GM19328 (cell line): ENCODE measurements at regions not wholly inside any gene's neighbourhood (a gene's known extent, or its start where the extent isn't known, plus 50 kb on each side); places are given as distances from the start of the nearest gene placed in this dataset.
"Not testable (repeated sequence)": the region's sequence is repeated elsewhere in the genome, so short reads cannot be mapped to it uniquely, and the experiment has no call there.

Experiments used
- ATAC-seq: cut with Tn5 transposase; IDR thresholded peaks from one replicate; pipeline ENCODE4 v1.9.1; 2021; ENCODE audit warnings: mild to moderate bottlenecking, moderate library complexity; ENCODE audit not compliant: unreplicated experiment

DNA sequence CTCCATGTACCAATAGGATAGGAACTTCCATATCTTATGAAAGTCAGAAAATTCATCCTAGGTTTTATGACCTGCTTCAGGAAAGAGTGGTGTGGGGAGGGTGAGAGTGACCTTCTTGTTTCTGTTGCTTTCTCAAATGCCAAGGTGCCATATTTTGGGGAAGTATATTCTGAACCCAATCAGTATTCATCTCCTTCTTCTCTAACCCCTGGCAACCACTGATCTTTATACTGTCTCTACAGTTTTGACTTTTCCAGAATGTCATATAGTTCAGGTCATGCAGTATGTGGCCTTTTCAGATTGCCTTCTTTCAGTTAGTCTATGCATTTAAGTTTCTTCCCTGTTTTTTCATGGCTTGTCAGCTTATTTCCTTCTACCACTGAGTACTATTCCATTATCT, 321.4 kb upstream of the SEMA6A start:
- ATAC-seq = no peak

DNA sequence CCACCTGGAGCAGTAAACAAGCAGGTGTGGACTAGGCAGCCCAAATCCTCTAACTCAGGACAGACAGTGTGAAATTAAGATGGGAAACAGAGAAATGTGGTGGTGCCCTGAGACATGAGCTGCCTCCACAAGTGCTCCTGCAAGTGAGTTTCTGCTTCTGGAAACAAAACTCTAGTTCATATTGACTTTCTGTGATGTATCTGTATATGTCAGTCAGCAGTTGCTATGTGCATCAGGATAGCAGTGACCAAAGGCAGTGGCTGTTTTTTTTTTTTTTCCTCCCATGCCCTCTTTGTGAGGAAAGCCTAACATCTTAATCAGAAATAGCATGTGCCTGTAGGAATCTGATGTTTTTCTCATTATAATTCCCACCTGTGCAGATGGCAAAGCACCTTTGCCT, 318.4 kb upstream of the SEMA6A start:
- ATAC-seq = no peak

DNA sequence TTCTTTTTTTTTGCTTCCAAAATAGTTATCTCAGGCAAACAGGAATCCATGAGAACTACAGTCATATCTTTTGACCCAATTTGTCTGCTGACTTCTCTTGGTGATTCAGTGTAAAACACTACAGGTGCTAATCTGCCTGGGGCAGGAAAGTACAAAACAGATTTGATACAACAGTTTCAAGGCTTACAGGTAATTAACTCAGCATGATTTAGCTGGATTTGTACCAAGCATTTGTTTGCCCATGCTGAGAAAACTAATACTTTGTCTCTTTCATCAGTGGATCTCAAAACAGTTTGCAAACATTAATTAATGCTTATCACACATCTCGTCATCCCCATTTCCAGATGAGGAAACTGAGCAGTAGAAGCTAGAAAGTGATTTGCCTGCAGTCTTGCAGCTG, 312.5 kb upstream of the SEMA6A start:
- no peak for ATAC-seq

DNA sequence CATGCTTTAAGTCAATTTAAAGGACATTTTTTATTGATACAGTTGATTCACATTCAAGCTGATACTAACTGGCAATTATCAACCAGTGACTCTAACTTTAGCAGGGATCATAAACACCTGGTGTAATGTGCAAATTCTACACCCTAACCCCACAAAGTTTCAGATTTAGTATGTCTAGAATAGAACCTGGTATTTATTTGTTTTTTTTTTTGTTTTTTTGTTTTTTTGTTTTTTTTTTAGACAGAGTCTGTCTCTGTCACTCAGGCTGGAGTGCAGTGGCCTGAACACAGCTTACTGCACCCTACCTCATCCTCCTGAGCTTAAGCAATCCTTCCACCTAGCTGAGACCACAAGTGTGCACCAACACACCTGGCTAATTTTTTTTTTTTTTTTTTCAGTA, 311.2 kb upstream of the SEMA6A start:
- peak; percentile 66 for ATAC-seq

DNA sequence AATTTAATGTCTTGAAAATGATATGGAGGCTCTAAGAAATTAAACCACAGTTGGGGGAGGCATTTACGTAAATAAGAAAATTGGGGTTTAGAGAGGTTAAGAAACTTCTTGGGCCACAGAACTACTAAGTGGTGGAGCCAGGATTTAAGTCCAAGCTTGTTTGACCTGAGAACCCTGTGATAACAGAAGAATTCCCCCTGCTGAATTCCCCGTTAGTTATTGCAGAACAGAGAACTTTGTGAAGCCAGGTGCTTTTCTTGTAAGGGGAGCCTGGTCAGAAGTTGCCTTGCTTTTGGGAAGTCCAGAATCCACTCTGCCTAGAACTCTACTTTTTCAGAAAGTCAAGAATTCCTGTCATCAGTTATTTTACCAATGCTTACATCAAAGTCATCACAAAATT, 309.3 kb upstream of the SEMA6A start:
- ATAC-seq = no peak

DNA sequence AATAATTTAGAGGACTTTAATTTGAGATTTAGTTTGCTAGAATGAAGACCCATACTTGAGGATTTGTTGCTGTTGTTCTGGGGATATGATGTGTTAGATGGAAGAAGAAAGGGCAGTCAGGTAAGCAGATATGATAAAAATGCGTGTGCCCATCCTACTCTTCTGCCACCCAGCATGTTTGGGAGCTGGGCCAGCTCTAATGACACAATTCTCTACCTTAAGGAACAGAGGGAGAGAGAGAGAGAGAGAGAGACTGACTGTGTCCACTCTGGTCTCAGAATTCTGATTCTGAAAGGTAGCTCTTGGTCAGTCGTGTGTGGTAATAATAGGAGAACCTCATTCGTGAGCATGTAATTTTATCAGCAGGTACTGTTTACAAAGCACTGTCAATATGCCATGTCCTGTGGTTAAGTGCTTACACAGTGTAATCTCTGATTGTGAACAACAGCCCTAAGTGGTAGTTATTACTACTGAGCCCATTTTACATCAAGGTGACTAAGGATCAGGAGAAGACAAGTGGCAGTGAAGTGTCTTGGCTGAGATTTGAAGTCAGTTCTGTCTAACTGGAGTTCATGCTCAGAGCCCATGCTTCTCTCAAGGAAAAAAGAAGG, 307.4 kb upstream of the SEMA6A start:
- no peak for ATAC-seq

DNA sequence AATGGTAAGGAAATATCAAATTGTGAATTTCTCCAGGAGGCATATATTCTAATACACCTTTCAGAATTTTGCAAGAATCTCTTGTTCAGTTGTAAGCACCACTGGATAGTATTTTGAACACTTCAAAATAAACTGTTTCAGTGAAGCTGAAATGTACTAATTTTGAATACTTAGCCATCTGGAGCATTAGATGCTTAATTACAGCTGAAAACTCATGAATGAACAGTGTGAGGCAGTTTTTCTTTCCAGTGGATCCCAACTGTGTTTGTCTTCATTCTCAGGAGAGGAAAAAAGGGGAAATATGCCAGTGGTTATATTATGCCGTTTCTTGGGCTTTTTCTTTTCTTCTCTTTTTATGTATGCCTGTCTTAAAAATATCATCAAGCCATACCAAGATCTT, 306.0 kb upstream of the SEMA6A start:
- ATAC-seq = no peak

DNA sequence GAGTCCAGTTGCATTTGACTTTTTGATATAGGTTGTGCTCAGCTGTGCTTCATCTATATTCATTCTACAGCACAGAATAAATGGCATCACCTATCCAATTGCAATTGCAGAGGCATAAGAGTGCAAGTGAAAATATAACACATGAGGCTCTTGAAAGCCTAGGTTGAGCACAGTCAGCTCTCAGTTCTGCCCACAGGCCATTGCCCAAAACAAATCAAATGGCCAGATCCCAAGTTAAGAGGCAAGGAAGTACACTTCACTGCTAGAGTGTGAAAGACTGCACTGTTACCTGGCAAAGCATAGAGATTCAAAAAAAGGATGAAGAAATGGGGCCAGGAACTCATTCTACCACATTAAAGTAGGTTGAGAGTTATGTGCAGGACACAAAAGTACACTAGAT, 305.5 kb upstream of the SEMA6A start:
- ATAC-seq = no peak

DNA sequence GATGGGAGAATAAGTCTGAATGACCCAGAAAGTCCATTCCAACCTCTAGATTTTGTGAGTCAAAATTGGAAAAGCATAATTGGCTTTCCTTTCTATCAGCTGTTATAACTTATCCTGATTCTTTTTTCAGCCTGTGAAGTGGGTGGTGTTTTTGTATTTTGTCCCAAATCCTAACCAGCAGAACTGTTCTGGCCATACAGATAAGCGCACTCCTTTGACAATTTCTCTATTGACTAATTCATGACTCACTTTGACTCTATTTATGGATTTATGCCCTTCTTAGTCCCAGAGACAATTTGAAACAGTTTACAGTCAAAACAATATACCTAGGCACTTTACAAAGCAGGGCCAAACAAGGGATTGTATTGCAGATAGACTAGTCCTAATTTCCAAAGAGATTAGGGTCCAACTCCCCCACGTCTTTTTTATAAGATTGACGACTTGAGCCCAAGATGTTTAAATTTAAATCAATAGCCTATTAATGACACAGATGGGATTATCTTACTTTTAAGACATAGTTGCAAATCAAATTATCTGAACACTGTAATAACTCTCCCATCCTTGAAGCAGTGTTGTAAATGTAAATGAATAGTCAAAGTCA, 301.7 kb upstream of the SEMA6A start:
- no peak for ATAC-seq

DNA sequence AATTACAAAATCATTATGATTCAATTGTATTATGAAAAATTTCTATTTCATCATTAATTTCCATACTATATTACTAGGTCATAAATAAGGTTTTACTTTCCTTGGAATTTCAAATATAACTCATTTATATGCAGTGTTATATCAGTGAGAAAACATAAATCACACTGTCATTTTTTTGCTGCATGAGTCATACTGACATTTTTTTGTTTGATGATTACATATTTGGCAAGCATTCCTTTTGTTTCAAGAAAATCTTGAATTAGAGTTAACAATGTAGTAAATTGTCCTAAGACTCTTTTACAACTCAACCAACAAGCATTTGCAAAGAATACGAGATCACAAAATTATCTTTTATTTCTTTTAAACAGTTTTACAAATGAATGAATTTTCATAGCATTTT, 298.4 kb upstream of the SEMA6A start:
- ATAC-seq = no peak

DNA sequence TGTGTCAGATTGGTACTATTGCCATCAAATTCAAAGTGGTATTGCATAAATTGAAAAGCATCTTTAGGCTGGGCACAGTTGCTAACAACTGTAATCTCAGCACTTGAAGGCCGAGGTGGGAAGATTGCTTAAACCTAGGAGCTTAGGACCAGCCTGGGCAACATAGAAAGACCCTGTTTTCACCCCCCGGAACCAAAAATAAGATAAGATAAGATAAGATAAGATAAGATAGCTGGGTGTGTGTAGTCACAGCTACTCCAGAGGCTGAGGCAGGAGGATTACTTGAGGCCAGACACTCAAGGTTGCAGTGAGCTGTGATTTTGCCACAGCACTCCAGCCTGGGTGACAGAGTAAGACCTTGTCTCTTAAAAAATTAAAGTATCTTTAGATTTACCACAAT, 297.9 kb upstream of the SEMA6A start:
- no peak for ATAC-seq

DNA sequence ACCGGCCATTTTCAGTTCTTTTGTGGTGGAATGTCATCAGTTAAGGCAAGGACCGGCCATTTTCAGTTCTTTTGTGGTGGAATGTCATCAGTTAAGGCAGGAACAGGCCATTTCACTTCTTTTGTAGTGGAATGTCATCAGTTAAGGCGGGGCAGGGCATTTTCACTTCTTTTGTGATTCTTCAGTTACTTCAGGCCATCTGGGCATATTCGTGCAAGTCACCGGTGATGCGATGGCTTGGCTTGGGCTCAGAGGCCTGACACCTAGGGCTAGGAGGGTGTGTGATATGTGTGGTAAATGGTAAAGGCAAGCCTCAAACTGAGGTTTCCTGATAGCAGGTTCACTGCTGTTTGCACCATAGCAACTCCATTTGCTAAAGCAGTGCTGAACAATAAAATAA, 293.2 kb upstream of the SEMA6A start:
- not testable (repeated sequence) for ATAC-seq

DNA sequence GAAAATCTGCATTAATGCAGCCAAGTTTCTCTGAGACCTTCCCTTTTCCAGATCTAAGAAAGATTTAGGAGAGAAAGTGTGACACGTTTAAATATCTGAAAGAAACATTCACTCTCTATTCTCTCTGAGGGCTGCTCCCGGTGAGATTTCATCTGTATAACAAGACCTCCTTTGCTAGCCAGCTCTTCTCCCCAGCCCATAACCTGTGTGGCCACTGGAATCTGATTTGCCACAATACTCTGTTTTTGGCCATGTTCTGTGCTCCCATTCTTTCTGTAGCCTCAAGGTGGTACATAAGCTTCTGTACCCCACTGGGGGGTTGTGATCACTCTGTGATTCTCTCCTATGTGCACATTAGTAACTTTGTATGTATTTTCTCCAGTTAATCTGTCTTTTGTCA, 291.0 kb upstream of the SEMA6A start:
- no peak for ATAC-seq

DNA sequence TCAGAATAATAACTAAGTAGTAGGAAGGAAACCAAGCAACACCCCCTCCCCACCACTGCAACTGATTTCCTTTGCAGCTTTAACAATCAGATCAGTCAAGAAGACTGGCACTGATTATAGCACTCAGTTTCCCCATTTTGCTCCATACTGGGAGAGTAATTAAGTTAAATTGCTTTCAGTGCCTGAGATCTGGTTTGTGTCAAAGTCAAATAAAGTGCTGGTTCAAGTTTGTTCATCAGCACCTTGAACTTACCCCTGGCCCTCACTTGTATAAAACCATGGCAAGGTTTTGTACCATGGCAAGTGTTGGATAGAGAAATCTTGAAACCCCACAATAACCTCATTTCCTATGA, 290.2 kb upstream of the SEMA6A start:
- no peak for ATAC-seq

DNA sequence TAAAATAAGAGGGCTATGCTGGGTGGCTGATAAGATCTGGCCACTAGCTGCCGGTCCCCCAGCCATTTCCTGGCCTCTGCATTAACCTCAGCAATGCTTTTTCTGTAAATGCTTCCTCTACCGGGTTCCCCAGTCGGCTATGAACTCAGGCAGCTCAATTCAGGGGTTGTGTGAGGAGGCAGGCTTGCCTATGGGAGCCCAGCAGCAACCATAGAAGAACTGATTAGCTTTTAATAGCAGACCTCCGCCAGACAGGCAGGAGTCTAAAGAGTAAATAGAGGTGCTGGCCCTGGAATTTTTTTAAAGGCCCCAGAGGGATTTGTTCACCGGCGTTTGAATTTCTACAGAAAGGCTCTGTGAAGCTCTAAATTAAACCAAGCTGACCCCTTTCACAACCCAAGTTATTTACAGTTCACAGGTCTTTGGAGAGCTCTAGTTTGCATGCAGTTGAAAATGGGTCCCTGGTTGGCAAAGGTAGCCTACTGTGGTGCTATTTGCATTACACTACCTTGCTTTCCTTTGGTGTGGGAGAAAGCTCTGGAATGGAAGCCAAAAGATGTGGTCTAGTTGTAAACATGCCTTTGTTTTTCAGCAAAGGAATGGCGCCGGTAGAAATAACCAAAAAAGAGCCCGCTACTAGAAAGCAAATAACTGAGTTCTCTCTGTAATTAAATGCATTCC, 289.7 kb upstream of the SEMA6A start:
- ATAC-seq = no peak

DNA sequence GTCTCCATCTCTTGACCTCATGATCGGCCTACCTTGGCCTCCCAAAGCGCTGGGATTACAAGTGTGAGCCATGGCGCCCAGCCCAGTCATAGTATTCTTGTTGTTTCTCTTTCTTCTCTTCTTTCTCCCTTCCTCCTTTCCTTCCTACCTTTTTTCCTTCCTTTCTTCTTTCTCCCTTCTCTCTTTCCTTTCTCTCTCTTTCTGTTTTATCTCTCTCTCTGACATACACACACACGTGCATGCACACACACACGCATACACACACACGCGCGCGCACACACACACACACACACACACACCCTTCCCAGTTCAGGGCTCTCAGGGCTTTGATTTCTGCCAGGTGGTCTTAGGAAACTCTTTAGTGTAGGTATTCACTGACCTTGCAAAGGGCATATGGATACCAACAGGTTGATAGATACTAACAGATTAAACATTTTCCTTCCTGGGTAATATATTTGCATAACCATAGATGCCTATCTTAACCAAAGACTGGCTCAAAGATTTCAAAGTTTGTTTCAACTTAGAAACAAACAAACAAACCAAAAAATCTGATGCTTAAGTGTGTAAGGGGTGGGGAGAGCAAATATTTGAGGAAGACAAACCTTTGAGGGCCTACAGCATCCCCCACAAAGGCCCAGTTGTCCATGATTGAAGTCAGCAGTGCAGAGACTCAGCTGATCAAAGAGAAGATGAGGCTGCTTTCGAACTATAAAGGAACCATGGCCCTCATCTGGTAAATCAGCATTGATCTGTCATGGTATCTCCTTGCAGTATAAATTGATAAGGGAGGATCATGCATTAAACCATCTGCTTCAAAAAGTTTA, 288.2 kb upstream of the SEMA6A start:
- no peak for ATAC-seq

DNA sequence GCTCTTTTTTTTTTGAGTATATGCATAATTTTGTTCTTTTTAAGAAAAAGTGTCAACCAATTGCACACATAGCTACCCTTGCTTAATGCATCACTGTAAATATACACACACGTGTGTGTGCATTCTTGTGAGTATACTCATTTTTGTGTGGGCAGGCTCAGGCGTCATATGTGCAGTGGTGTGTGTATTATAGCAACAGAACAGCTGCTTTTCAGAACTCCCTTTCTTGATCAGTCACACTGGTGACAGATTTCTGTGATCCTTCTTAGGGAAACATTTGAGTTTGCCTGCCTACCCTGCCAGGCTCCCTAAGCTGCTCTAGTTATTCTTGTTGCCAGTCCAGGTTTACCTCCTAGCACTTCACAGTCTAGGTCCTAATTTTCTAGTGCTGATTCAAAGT, 287.0 kb upstream of the SEMA6A start:
- ATAC-seq = no peak

DNA sequence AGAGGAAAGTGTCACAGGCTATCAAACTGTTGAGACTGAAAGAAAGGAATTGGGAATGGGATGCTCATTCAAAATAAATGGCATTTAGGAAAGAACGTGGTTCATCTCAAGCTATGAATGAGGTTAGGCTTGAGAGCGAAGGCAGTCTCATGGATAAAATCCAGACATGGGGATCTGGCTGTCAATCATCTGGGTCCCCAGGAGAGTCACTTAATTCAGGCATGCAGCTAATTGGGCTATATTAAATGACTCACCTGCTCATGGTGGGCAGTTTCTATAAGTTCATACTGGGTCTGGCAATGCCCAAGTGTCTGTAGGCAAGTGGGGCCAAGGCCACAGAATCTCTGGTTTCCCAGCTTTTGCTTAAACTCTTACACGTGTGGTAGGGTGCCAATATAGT, 286.5 kb upstream of the SEMA6A start:
- no peak for ATAC-seq

DNA sequence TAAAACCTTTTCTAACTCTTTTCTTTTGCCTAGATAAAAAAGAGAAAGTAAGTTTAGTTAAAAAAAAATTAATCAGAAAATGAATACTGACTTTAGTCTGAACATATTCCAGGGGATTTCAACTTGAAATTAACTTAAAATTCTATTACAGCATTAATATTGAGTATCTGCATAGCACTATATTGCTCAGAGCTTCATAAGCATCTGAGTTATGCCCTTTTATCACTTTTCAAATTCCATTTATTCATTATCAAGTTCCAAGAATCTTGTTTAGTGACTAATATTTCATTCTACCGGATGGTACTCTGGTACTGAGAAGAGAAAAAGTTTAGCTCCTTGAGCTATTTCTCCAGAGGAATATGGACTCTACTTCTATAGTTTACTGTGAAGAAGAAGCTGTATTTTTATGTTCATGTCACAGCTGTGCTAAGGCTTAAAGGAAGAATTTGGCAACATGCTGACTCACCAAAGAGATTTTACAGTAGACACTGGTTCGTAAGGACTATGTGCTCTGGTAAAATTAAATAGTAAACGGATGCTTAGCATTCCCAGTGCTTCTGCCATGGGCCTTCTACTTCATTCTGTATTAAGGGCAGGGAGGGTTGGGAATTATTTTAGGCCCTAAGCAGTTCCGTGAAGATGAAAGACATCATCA, 285.2 kb upstream of the SEMA6A start:
- ATAC-seq = no peak

DNA sequence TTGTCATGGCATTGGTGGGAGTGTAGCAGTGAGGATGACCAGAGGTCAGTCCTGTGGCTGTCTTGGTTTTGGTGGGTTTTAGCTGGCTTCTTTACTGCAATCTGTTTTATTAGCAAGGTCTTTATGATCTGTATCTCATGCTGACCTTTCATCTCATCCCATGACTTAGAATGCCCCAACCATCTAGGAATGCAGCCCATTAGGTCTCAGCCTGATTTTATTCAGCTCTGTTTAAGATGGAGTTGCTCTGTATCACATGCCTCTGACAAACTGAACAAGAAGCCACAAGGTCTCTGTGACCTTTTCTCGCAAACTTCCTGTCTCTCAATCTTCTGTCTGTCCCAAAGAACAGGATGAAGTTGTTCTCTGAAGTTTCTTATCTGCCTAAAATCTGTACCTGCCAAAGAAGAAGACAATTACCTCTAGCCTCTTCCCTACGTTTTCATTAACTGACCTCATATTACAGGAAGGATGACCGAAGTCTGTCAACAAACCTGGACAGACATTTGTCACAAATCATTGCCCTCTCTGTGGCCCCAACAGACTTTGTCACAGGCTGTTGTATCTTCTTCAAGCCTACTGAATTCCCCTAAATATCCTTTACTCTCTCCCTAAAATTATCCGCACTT, 284.2 kb upstream of the SEMA6A start:
- ATAC-seq = no peak

DNA sequence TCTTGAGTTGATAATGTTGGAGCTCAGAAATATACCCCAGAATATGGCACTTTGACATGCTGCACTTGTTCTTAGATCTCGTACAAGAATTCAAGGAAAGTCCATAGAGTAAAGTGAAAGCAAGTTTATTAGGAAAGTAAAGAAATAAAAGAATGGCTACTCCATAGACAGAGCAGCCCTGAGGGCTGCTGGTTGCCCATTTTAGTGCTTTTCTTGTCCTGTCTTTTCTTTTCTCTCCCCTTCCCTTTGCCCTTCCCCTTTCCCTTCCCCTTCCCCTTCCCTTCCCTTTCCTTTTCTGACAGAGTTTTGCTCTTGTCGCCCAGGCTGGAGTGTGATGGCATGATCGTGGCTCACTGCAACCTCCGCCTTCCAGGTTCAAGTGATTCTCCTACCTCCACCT, 283.4 kb upstream of the SEMA6A start:
- ATAC-seq = not testable (repeated sequence)
